Hepatocyte (in vitro differentiated cells): ENCODE measurements at regions not wholly inside any gene's neighbourhood (a gene's known extent, or its start where the extent isn't known, plus 50 kb on each side); places are given as distances from the start of the nearest gene placed in this dataset.

Experiments used
- DNase-seq: peaks from one replicate; pipeline ENCODE4 v3.0.0-alpha.2; 2016; ENCODE audit warnings: low spot score
- H2AFZ ChIP-seq: fragments of 200-600 bp; sonication (generic); 2 replicates; pipeline ENCODE4 v1.6.0; 2016; ENCODE audit warnings: antibody characterized with exemption, mild to moderate bottlenecking
- H3K27ac ChIP-seq: fragments of 200-600 bp; sonication (generic); 2 replicates; pipeline ENCODE4 v1.5.1; 2016; ENCODE audit warnings: mild to moderate bottlenecking
- H3K27me3 ChIP-seq: fragments of 200-600 bp; sonication (generic); 2 replicates; pipeline ENCODE4 v1.6.1; 2016
- H3K36me3 ChIP-seq: fragments of 200-600 bp; sonication (generic); replicated peaks from 2 replicates; pipeline ENCODE4 v1.5.1; 2016; ENCODE audit warnings: low read depth; ENCODE audit not compliant: insufficient read depth
- H3K4me1 ChIP-seq: fragments of 200-600 bp; sonication (generic); 2 replicates; pipeline ENCODE4 v1.5.1; 2016; ENCODE audit warnings: mild to moderate bottlenecking, moderate library complexity; ENCODE audit not compliant: insufficient read depth
- H3K4me2 ChIP-seq: fragments of 200-600 bp; sonication (generic); 2 replicates; pipeline ENCODE4 v1.6.0; 2016
- H3K4me3 ChIP-seq: fragments of 200-600 bp; sonication (generic); 2 replicates; pipeline ENCODE4 v1.5.1; 2016; ENCODE audit warnings: mild to moderate bottlenecking
- H3K79me2 ChIP-seq: fragments of 200-600 bp; sonication (generic); 2 replicates; pipeline ENCODE4 v1.6.0; 2017; ENCODE audit warnings: mild to moderate bottlenecking
- H3K9me2 ChIP-seq: fragments of 200-600 bp; sonication (generic); replicated peaks from 2 replicates; pipeline ENCODE4 v1.6.0; 2017; ENCODE audit warnings: mild to moderate bottlenecking; ENCODE audit not compliant: insufficient read depth
- H3K9me3 ChIP-seq: fragments of 200-600 bp; sonication (generic); 2 replicates; pipeline ENCODE4 v1.5.1; 2016; ENCODE audit warnings: low read depth, mild to moderate bottlenecking
- H4K20me1 ChIP-seq: fragments of 200-600 bp; sonication (generic); 2 replicates; pipeline ENCODE4 v1.6.0; 2016; ENCODE audit warnings: mild to moderate bottlenecking; ENCODE audit not compliant: insufficient read depth, poor library complexity, severe bottlenecking
- EZH2 ChIP-seq: fragments of 200-600 bp; sonication (generic); IDR thresholded peaks from 2 replicates; pipeline ENCODE4 v1.6.1; 2016; ENCODE audit warnings: antibody characterized with exemption, mild to moderate bottlenecking, borderline replicate concordance
- EZH2phosphoT487 ChIP-seq: fragments of 200-600 bp; sonication (generic); IDR thresholded peaks from one replicate; pipeline ENCODE4 v1.6.1; 2018; ENCODE audit warnings: antibody characterized with exemption, mild to moderate bottlenecking, low read depth, moderate library complexity; ENCODE audit not compliant: unreplicated experiment, severe bottlenecking
- WGBS: methylation state at CpG from one replicate; pipeline ENCODE4 v1.1.6; 2016; ENCODE audit warnings: low lambda C conversion rate; ENCODE audit errors: missing lambda C conversion rate; 5-methylcytosine and 5-hydroxymethylcytosine counted together
- TF ChIP-seq, protein P1 (sequence below): fragments of 200-600 bp; sonication (generic); IDR thresholded peaks from 2 replicates; pipeline ENCODE4 v1.5.1; 2016; ENCODE audit warnings: antibody characterized with exemption, mild to moderate bottlenecking; ENCODE audit not compliant: poor library complexity

DNA sequence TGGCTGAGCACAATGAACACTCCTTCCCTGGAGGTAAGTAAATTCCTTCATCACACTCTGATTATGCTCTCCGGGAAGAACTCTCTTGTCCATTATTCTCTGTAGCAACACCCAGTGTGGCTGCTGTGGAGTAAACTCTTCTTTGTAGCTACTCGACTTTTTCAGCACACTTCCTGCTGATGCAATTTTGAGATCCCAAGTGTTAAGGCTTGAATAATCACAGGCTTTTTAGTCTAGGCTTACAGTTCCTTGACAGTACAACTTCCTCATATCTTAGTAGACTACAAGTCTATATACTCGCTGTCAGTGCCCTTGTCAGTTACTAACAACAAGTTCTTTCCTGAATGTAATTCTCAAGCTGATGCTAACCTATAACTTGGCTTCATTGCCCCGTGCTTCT, 301.8 kb upstream of the API5 start:
- H3K79me2 ChIP-seq: no peaks in the 10 kb centered on the region
- H3K36me3 ChIP-seq: no peaks in the 10 kb centered on the region
- H4K20me1 ChIP-seq: no peaks in the 10 kb centered on the region
- TF ChIP-seq, protein P1, sequence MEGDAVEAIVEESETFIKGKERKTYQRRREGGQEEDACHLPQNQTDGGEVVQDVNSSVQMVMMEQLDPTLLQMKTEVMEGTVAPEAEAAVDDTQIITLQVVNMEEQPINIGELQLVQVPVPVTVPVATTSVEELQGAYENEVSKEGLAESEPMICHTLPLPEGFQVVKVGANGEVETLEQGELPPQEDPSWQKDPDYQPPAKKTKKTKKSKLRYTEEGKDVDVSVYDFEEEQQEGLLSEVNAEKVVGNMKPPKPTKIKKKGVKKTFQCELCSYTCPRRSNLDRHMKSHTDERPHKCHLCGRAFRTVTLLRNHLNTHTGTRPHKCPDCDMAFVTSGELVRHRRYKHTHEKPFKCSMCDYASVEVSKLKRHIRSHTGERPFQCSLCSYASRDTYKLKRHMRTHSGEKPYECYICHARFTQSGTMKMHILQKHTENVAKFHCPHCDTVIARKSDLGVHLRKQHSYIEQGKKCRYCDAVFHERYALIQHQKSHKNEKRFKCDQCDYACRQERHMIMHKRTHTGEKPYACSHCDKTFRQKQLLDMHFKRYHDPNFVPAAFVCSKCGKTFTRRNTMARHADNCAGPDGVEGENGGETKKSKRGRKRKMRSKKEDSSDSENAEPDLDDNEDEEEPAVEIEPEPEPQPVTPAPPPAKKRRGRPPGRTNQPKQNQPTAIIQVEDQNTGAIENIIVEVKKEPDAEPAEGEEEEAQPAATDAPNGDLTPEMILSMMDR: no peak
- TF ChIP-seq EZH2phosphoT487 (no peak), EZH2 (no peak)
- H3K27ac ChIP-seq: no peak overlapping the region
- H3K4me3 ChIP-seq: no peak overlapping the region
- 56% methylated on average over 4 of the region's 4 CpGs for WGBS
- no peak for DNase-seq
- H3K4me1 ChIP-seq: no peaks in the 10 kb centered on the region
- H3K27me3 ChIP-seq: no peaks in the 10 kb centered on the region
- no peak overlapping the region for H3K4me2 ChIP-seq
- H3K9me3 ChIP-seq: no peaks in the 10 kb centered on the region
- no peaks in the 10 kb centered on the region for H3K9me2 ChIP-seq
- H2AFZ ChIP-seq: no peak overlapping the region

GRCh38 chr11:43012606-43013005, 299.2 kb upstream of the API5 start:
- 62% methylated on average over 2 of the region's 2 CpGs for WGBS
- Histone ChIP-seq H3K9me3 (no peaks in the 10 kb centered on the region), H3K27me3 (no peaks in the 10 kb centered on the region), H3K9me2 (no peaks in the 10 kb centered on the region), H3K79me2 (no peaks in the 10 kb centered on the region), H4K20me1 (no peaks in the 10 kb centered on the region), H2AFZ (no peak overlapping the region), H3K4me1 (no peaks in the 10 kb centered on the region), H3K27ac (no peak overlapping the region), H3K4me3 (no peak overlapping the region), H3K36me3 (no peaks in the 10 kb centered on the region), H3K4me2 (no peak overlapping the region)
- TF ChIP-seq, protein P1: no peak
- TF ChIP-seq EZH2: no peak
- no peak for TF ChIP-seq EZH2phosphoT487
- DNase-seq: no peak

DNA sequence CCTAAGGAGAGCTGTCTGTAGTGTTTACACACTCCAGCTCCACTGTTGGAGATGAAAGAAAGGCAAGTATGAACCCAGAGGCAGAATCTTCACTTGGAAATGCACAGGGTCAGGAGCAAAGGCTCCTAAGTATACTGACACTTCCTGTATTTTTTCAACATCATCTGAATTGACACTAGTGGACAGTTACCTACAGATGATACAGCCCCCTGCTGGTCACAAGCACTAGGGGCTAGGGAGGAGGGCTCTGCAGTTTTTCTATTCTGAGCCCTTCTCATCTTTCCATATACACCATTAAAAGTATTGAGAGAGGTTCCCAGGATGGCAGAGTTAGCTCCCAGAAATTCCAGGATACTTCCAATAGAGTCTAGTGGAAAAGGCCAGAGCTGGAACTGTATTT, 290.3 kb upstream of the API5 start:
- no peaks in the 10 kb centered on the region for H4K20me1 ChIP-seq
- H3K79me2 ChIP-seq: no peaks in the 10 kb centered on the region
- peak; percentile 5 for DNase-seq
- H3K9me2 ChIP-seq: no peaks in the 10 kb centered on the region
- no peak overlapping the region for H2AFZ ChIP-seq
- no peak for TF ChIP-seq EZH2
- TF ChIP-seq, protein P1: peak; percentile 35
- H3K27ac ChIP-seq: no peak overlapping the region
- no peak overlapping the region for H3K4me2 ChIP-seq
- no peaks in the 10 kb centered on the region for H3K36me3 ChIP-seq
- no peak overlapping the region for H3K4me3 ChIP-seq
- no peaks in the 10 kb centered on the region for H3K27me3 ChIP-seq
- H3K4me1 ChIP-seq: no peaks in the 10 kb centered on the region
- H3K9me3 ChIP-seq: no peaks in the 10 kb centered on the region

DNA sequence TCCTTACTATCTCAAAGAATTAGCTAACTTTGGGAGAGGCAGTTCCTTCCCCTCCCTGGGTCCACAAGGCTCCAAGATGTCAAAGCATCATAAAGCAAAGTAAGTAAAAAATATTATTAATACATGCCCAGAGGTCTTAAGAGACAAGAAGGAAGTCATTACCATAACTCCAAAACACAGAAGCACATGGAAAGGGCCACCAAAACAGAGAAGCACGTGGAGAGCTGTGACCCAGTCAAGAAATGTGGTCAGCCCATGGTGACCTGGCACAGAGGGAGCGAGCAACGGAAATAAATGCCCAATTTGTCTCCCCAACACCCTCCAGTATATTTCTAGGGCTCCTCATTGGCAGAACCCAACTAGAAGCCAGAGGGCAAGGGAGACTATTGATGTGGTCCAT, 277.5 kb upstream of the API5 start:
- no peaks in the 10 kb centered on the region for H3K27me3 ChIP-seq
- H4K20me1 ChIP-seq: no peaks in the 10 kb centered on the region
- H3K27ac ChIP-seq: no peak overlapping the region
- no peak for DNase-seq
- H3K4me2 ChIP-seq: no peak overlapping the region
- WGBS: 82% methylated on average over 3 of the region's 3 CpGs
- no peaks in the 10 kb centered on the region for H3K36me3 ChIP-seq
- no peak overlapping the region for H2AFZ ChIP-seq
- no peak for TF ChIP-seq EZH2phosphoT487
- no peaks in the 10 kb centered on the region for H3K79me2 ChIP-seq
- H3K9me2 ChIP-seq: no peaks in the 10 kb centered on the region
- H3K9me3 ChIP-seq: no peaks in the 10 kb centered on the region
- H3K4me1 ChIP-seq: no peaks in the 10 kb centered on the region
- no peak overlapping the region for H3K4me3 ChIP-seq
